GM12878 (cell line): ENCODE measurements at regions not wholly inside any gene's neighbourhood (a gene's known extent, or its start where the extent isn't known, plus 50 kb on each side); places are given as distances from the start of the nearest gene placed in this dataset.

ENCODE experiments used
- ATAC-seq: fragments of 200-7000 bp; cut with Tn5 transposase; 3 replicates; pipeline ENCODE4 v1.9.1; 2020; ENCODE audit warnings: mild to moderate bottlenecking, moderate library complexity
- BruUV-seq: library from RNA; stranded (reverse); fragments of 400-500 nt; replicated peaks from 2 replicates; lab custom pipeline; 2021; lab: Mats Ljungman, UMichigan
- CTCF ChIA-PET: fragments of 300-600 bp; sonication (Branson Sonifier 250); formaldehyde crosslinking; extraction: SDS; loops from one replicate; lab custom pipeline; 2021; ENCODE audit warnings: inconsistent platforms; lab: Yijun Ruan, JAX
- POLR2A ChIA-PET: fragments of 350-600 bp; formaldehyde crosslinking; extraction: SDS; loops from one replicate; lab custom pipeline; 2021; ENCODE audit warnings: inconsistent platforms; lab: Charles Lee
- RAD21 ChIA-PET: fragments of 300-600 bp; sonication (Branson Sonifier 250); formaldehyde crosslinking; loops from one replicate; lab custom pipeline; 2023; ENCODE audit warnings: antibody characterized with exemption; ENCODE audit not compliant: unreplicated experiment; lab: Charles Lee
- SMC1A ChIA-PET: fragments of 300-600 bp; sonication (Branson Sonifier 250); formaldehyde crosslinking; loops from one replicate; lab custom pipeline; 2023; ENCODE audit not compliant: unreplicated experiment, uncharacterized antibody; lab: Charles Lee
- DNase-seq: peaks from one replicate; pipeline ENCODE4 v3.0.0-alpha.2; 2011; ENCODE audit warnings: low read depth, low spot score
- FAIRE-seq: peaks from 3 replicates; lab custom pipeline; 2011; peaks lifted over from hg19 to GRCh38; lab: Jason Lieb, UNC
- H2AFZ ChIP-seq: 2 replicates; pipeline ENCODE4 v1.6.0; 2011; ENCODE audit warnings: low read depth, low read length, control low read depth; ENCODE audit not compliant: control insufficient read depth
- H3K27ac ChIP-seq: 2 replicates; pipeline ENCODE4 v1.5.1; 2011; ENCODE audit warnings: control low read depth; ENCODE audit not compliant: control insufficient read depth, insufficient read depth
- H3K27me3 ChIP-seq, 2 experiments: replicated peaks in 1 of 2; 2 replicates each; pipeline versions ENCODE4 v1.6.0 to v1.6.1; 2011; ENCODE audit warnings: low read length in 1 of 2; ENCODE audit not compliant: control insufficient read depth in 2 of 2, insufficient read depth in 2 of 2
- H3K36me3 ChIP-seq, 2 experiments: 2 replicates each; pipeline ENCODE4 v1.5.1; 2011; ENCODE audit warnings: low read length in 1 of 2; ENCODE audit not compliant: control insufficient read depth in 2 of 2, insufficient read depth in 2 of 2
- H3K4me1 ChIP-seq: 2 replicates; pipeline ENCODE4 v1.6.1; 2011; ENCODE audit warnings: mild to moderate bottlenecking, low read length, moderate library complexity, mixed read lengths; ENCODE audit not compliant: control insufficient read depth, insufficient read depth
- H3K4me2 ChIP-seq: 2 replicates; pipeline ENCODE4 v1.6.0; 2011; ENCODE audit warnings: control low read depth; ENCODE audit not compliant: control insufficient read depth, insufficient read depth
- H3K4me3 ChIP-seq: fragments of 200-600 bp; sonication (generic); 2 replicates; pipeline ENCODE4 v1.5.1; 2016
- H3K79me2 ChIP-seq: 2 replicates; pipeline ENCODE4 v1.6.0; 2011; ENCODE audit warnings: low read length; ENCODE audit not compliant: control insufficient read depth, insufficient read depth
- H3K9ac ChIP-seq: 2 replicates; pipeline ENCODE4 v1.8.0; 2011; ENCODE audit warnings: low read length, control low read depth, mixed read lengths; ENCODE audit not compliant: control insufficient read depth, insufficient read depth
- H3K9me3 ChIP-seq: replicated peaks from 3 replicates; pipeline ENCODE4 v1.5.1; 2011; ENCODE audit warnings: mild to moderate bottlenecking, low read length; ENCODE audit not compliant: control insufficient read depth, insufficient read depth
- H4K20me1 ChIP-seq: 2 replicates; pipeline ENCODE4 v1.6.0; 2011; ENCODE audit not compliant: control insufficient read depth, insufficient read depth
- CEBPZ ChIP-seq: fragments of 150-350 bp; IDR thresholded peaks from 2 replicates; pipeline ENCODE4 v1.6.1; 2016; ENCODE audit warnings: low read depth, low read length
- CHD1 ChIP-seq: IDR thresholded peaks from 2 replicates; pipeline ENCODE4 v1.6.1; 2012; ENCODE audit warnings: low read depth, low read length, improper control_type of control experiment
- CHD2 ChIP-seq: IDR thresholded peaks from 2 replicates; pipeline ENCODE4 v1.6.1; 2011; ENCODE audit warnings: low read depth, low read length, improper control_type of control experiment, borderline replicate concordance
- CUX1 ChIP-seq: IDR thresholded peaks from 2 replicates; pipeline ENCODE4 v1.6.1; 2012; ENCODE audit warnings: improper control_type of control experiment, low read depth, low read length; ENCODE audit not compliant: insufficient replicate concordance
- E2F4 ChIP-seq: IDR thresholded peaks from 2 replicates; pipeline ENCODE4 v1.6.1; 2012; ENCODE audit warnings: low read depth, low read length, improper control_type of control experiment
- HDGF ChIP-seq: fragments of 450-650 bp; IDR thresholded peaks from 2 replicates; pipeline ENCODE4 v1.6.1; 2016; ENCODE audit warnings: antibody characterized with exemption
- PAX5 ChIP-seq: IDR thresholded peaks from 2 replicates; pipeline ENCODE4 v1.6.1; 2011; ENCODE audit warnings: low read depth, low read length, borderline replicate concordance
- RBBP5 ChIP-seq: fragments of 200-600 bp; sonication (generic); conservative IDR thresholded peaks from 2 replicates; pipeline ENCODE4 v1.6.1; 2016
- RFX5 ChIP-seq: IDR thresholded peaks from 2 replicates; pipeline ENCODE4 v1.6.1; 2011; ENCODE audit warnings: low read depth, low read length, improper control_type of control experiment
- SREBF2 ChIP-seq: IDR thresholded peaks from 2 replicates; pipeline ENCODE4 v1.6.1; 2012; ENCODE audit warnings: mild to moderate bottlenecking, low read length
- STAT1 ChIP-seq: fragments of 450-650 bp; conservative IDR thresholded peaks from 2 replicates; pipeline ENCODE4 v1.6.1; 2014; ENCODE audit warnings: antibody characterized with exemption, mild to moderate bottlenecking
- SUPT20H ChIP-seq: IDR thresholded peaks from 2 replicates; pipeline ENCODE4 v1.6.1; 2011; ENCODE audit warnings: low read depth, mild to moderate bottlenecking, low read length, moderate library complexity, borderline replicate concordance; ENCODE audit not compliant: control insufficient read depth
- ZSCAN29 ChIP-seq: fragments of 450-650 bp; IDR thresholded peaks from 2 replicates; pipeline ENCODE4 v1.6.1; 2017; ENCODE audit warnings: mild to moderate bottlenecking, moderate library complexity
- WGBS: methylation state at CpG from one replicate; pipeline ENCODE4 v1.1.6; 2016; ENCODE audit warnings: low lambda C conversion rate; ENCODE audit not compliant: insufficient replicate concordance, insufficient coverage; ENCODE audit errors: missing lambda C conversion rate; 5-methylcytosine and 5-hydroxymethylcytosine counted together
- in situ Hi-C: fragments of 300-500 bp; cut with MboI; formaldehyde crosslinking; loops from 9 replicates; pipeline ENCODE4 v1.14.3; 2018; ENCODE audit warnings: mixed read lengths
- intact Hi-C: fragments of 100-400 bp; cut with micrococcal nuclease; formaldehyde crosslinking; loops from one replicate; pipeline ENCODE4 v1.14.2; 2022; ENCODE audit not compliant: unreplicated experiment

GRCh38 chr18:8529609-8530008 lies 79.6 kb upstream of the RAB12 start:
- H2AFZ ChIP-seq, result no peak overlapping the region
- FAIRE-seq (no peak), ATAC-seq (no peak), DNase-seq (peak; percentile 5)
- H3K9me3 ChIP-seq, result no peaks in the 10 kb centered on the region; the same call in 2 of the 3 replicates
- ChIA-PET RAD21 (no interaction called here), SMC1A (no interaction called here), CTCF (no interaction called here), POLR2A (no interaction called here)
- 0% methylated on average over 2 of the region's 2 CpGs for WGBS
- no peak overlapping the region for H3K27ac ChIP-seq
- in situ Hi-C loops, result no loop called here
- no peak overlapping the region for H3K4me2 ChIP-seq
- H3K9ac ChIP-seq, result no peak overlapping the region
- H3K4me1 ChIP-seq, result no peaks in the 10 kb centered on the region
- no TSS peak for BruUV-seq
- H3K4me3 ChIP-seq, result no peak overlapping the region
- intact Hi-C loops, result no loop called here
- no peaks in the 10 kb centered on the region for H3K36me3 ChIP-seq
- H3K27me3 ChIP-seq, result no peaks in the 10 kb centered on the region
- H3K79me2 ChIP-seq, result no peaks in the 10 kb centered on the region
- H4K20me1 ChIP-seq, result no peaks in the 10 kb centered on the region
- TF ChIP-seq RFX5 (no peak), E2F4 (no peak), STAT1 (no peak), CEBPZ (no peak), SREBF2 (no peak), RBBP5 (no peak), SUPT20H (no peak), CHD1 (no peak), PAX5 (no peak), ZSCAN29 (no peak), CHD2 (no peak), CUX1 (no peak), HDGF (no peak)
